Panc1 (cell line): ENCODE measurements at regions not wholly inside any gene's neighbourhood (a gene's known extent, or its start where the extent isn't known, plus 50 kb on each side); places are given as distances from the start of the nearest gene placed in this dataset.

ENCODE experiments used
- ATAC-seq: fragments of 200-7000 bp; cut with Tn5 transposase; 2 replicates; pipeline ENCODE4 v1.9.1; 2020; ENCODE audit warnings: mild to moderate bottlenecking, moderate library complexity
- BruUV-seq: library from RNA; stranded (reverse); fragments of 400-500 nt; replicated peaks from 2 replicates; lab custom pipeline; 2021; lab: Mats Ljungman, UMichigan
- CTCF ChIA-PET: fragments of 300-600 bp; sonication (Branson Sonifier 250); formaldehyde crosslinking; loops from one replicate; lab custom pipeline; 2022; ENCODE audit warnings: antibody characterized with exemption; lab: Charles Lee
- POLR2A ChIA-PET: fragments of 300-600 bp; sonication (Branson Sonifier 250); formaldehyde crosslinking; loops from one replicate; lab custom pipeline; 2022; ENCODE audit warnings: antibody characterized with exemption; lab: Charles Lee
- DNase-seq: peaks from one replicate; pipeline ENCODE4 v3.0.0-alpha.2; 2010; ENCODE audit warnings: low read depth, low spot score
- H3K27ac ChIP-seq: 2 replicates; pipeline ENCODE4 v1.5.1; 2011; ENCODE audit warnings: mild to moderate bottlenecking, low read length, inconsistent platforms
- H3K27me3 ChIP-seq: fragments of 200-500 bp; sonication (Bioruptor generic); 2 replicates; pipeline ENCODE4 v1.6.0; 2014; ENCODE audit warnings: low read length, inconsistent platforms; ENCODE audit not compliant: control insufficient read depth, insufficient read depth
- H3K36me3 ChIP-seq: fragments of 200-500 bp; sonication (Bioruptor generic); 2 replicates; pipeline ENCODE4 v1.5.1; 2014; ENCODE audit warnings: inconsistent platforms, mild to moderate bottlenecking, low read length, moderate library complexity; ENCODE audit not compliant: control insufficient read depth, insufficient read depth
- H3K4me1 ChIP-seq: 2 replicates; pipeline ENCODE4 v1.5.1; 2011; ENCODE audit warnings: inconsistent platforms, mild to moderate bottlenecking, low read length, moderate library complexity; ENCODE audit not compliant: control insufficient read depth, insufficient read depth
- H3K4me3 ChIP-seq, 2 experiments: 2 replicates each; pipeline ENCODE4 v1.5.1; 2011 to 2012; ENCODE audit warnings: low read depth in 2 of 2, low read length in 2 of 2, mild to moderate bottlenecking in 2 of 2, inconsistent platforms in 1 of 2, moderate library complexity in 1 of 2
- H3K9me3 ChIP-seq: fragments of 200-500 bp; sonication (Bioruptor generic); 2 replicates; pipeline ENCODE4 v1.5.1; 2014; ENCODE audit warnings: low read depth, mild to moderate bottlenecking, inconsistent platforms, low read length, moderate library complexity; ENCODE audit not compliant: control insufficient read depth, insufficient read depth
- CTCF ChIP-seq: fragments of 450-650 bp; IDR thresholded peaks from 2 replicates; pipeline ENCODE4 v1.5.1; 2017; ENCODE audit warnings: mild to moderate bottlenecking
- POLR2AphosphoS5 ChIP-seq: IDR thresholded peaks from 2 replicates; pipeline ENCODE4 v1.6.1; 2012; ENCODE audit warnings: mild to moderate bottlenecking, low read depth, low read length, moderate library complexity
- REST ChIP-seq, 2 experiments: IDR thresholded peaks; 2 replicates each; pipeline ENCODE4 v1.6.1; 2011 to 2012; ENCODE audit warnings: low read depth in 2 of 2, control low read depth in 1 of 2, low read length in 1 of 2, mild to moderate bottlenecking in 1 of 2, moderate library complexity in 1 of 2; ENCODE audit not compliant: insufficient read depth in 1 of 2
- SIN3A ChIP-seq: IDR thresholded peaks from 2 replicates; pipeline ENCODE4 v1.6.1; 2012; ENCODE audit warnings: low read depth, mild to moderate bottlenecking, low read length, moderate library complexity, borderline replicate concordance; ENCODE audit not compliant: insufficient read depth
- TCF7L2 ChIP-seq: IDR thresholded peaks from 2 replicates; pipeline ENCODE4 v1.6.1; 2011; ENCODE audit warnings: mild to moderate bottlenecking, low read depth, low read length, inconsistent platforms
- in situ Hi-C: cut with HindIII; loops from 2 replicates; pipeline ENCODE4 v1.10.0; 2016; ENCODE audit warnings: low sequenced_read_pairs, low pct_unique_long_range_greater_than_20kb
- intact Hi-C: fragments of 100-400 bp; cut with micrococcal nuclease; formaldehyde crosslinking; loops from one replicate; pipeline ENCODE4 v1.10.0; 2022; ENCODE audit not compliant: unreplicated experiment

- TF ChIP-seq REST (IDR thresholded peaks at IDR 0.05; ENCODE audit: insufficient read depth in 1 of 2, low read depth in 2 of 2, low read length in 1 of 2) (no peak), SIN3A (no peak), CTCF (no peak), TCF7L2 (no peak), POLR2AphosphoS5 (no peak)
- intact Hi-C loops: loop anchor here (10.0 kb wide), 2 partner anchors 130 to 230 kb away; partner anchors contain the start of gene FOXA2
- BruUV-seq: no TSS peak
- CTCF ChIA-PET: no interaction called here
- in situ Hi-C loops: no loop called here
- H3K9me3 ChIP-seq: no peaks in the 10 kb centered on the region
- no peaks in the 10 kb centered on the region for H3K27me3 ChIP-seq
- H3K27ac ChIP-seq: no peak overlapping the region
- H3K4me1 ChIP-seq: no peaks in the 10 kb centered on the region
- ATAC-seq: no peak
- DNase-seq: no peak
- H3K36me3 ChIP-seq: no peaks in the 10 kb centered on the region
- H3K4me3 ChIP-seq: no peak overlapping the region
- POLR2A ChIA-PET: no interaction called here
Observed at GRCh38 chr20:22455259-22455658, 129.1 kb downstream of the FOXA2 start.

- BruUV-seq: no TSS peak
- intact Hi-C loops: loop anchor here (5.0 to 10.0 kb wide), 3 partner anchors 111 to 231 kb away; partner anchors contain the start of gene FOXA2
- H3K9me3 ChIP-seq: no peaks in the 10 kb centered on the region
- ATAC-seq (no peak), DNase-seq (no peak)
- H3K27ac ChIP-seq: no peak overlapping the region
- no peak overlapping the region for H3K4me3 ChIP-seq
- no peaks in the 10 kb centered on the region for H3K27me3 ChIP-seq
- POLR2A ChIA-PET: no interaction called here
- in situ Hi-C loops: no loop called here
- TF ChIP-seq REST (IDR thresholded peaks at IDR 0.05; ENCODE audit: insufficient read depth in 1 of 2, low read depth in 2 of 2, low read length in 1 of 2) (no peak), CTCF (peak; percentile 88), TCF7L2 (no peak)
- no peaks in the 10 kb centered on the region for H3K4me1 ChIP-seq
- CTCF ChIA-PET: interaction anchor here (0.7 kb wide), 3 partner anchors 38 to 674 kb away, joined by 3 to 4 read pairs (median 3); no protein-coding TSS in a partner anchor
- H3K36me3 ChIP-seq: no peaks in the 10 kb centered on the region
Observed at GRCh38 chr20:22453244-22454080, 130.9 kb downstream of the FOXA2 start.
